Keratinocyte (primary cell): ENCODE measurements at regions not wholly inside any gene's neighbourhood (a gene's known extent, or its start where the extent isn't known, plus 50 kb on each side); places are given as distances from the start of the nearest gene placed in this dataset.

Source experiments
- DNase-seq: peaks from one replicate; pipeline ENCODE4 v3.0.0-alpha.2; 2011; ENCODE audit warnings: low read depth, missing footprints, low spot score
- FAIRE-seq: peaks from 2 replicates; lab custom pipeline; 2011; peaks lifted over from hg19 to GRCh38; lab: Jason Lieb, UNC
- H2AFZ ChIP-seq: 2 replicates; pipeline ENCODE4 v1.6.0; 2012; ENCODE audit warnings: low read length, control low read depth, inconsistent platforms; ENCODE audit not compliant: control insufficient read depth
- H3K27ac ChIP-seq: 2 replicates; pipeline ENCODE4 v1.5.1; 2011; ENCODE audit warnings: low read length; ENCODE audit not compliant: control insufficient read depth, insufficient read depth
- H3K27me3 ChIP-seq: 3 replicates; pipeline ENCODE4 v1.6.0; 2011; ENCODE audit warnings: low read length; ENCODE audit not compliant: control insufficient read depth, insufficient read depth; ENCODE audit errors: extremely low read depth
- H3K36me3 ChIP-seq, 2 experiments: 2 replicates in 1 of 2; 3 replicates in 1 of 2; pipeline ENCODE4 v1.5.1; 2011; ENCODE audit warnings: low read length in 2 of 2, mild to moderate bottlenecking in 1 of 2; ENCODE audit not compliant: control insufficient read depth in 2 of 2, insufficient read depth in 2 of 2; ENCODE audit errors: extremely low read depth in 1 of 2
- H3K4me1 ChIP-seq: 3 replicates; pipeline ENCODE4 v1.5.1; 2011; ENCODE audit warnings: low read length; ENCODE audit not compliant: control insufficient read depth, insufficient read depth; ENCODE audit errors: extremely low read depth
- H3K4me2 ChIP-seq: 3 replicates; pipeline ENCODE4 v1.6.0; 2011; ENCODE audit warnings: low read depth, low read length; ENCODE audit not compliant: control insufficient read depth, insufficient read depth; ENCODE audit errors: extremely low read depth
- H3K4me3 ChIP-seq, 3 experiments: fragments of 200-600 bp in 1 of 3; sonication (generic) in 1 of 3; 2 replicates in 2 of 3; 3 replicates in 1 of 3; pipeline ENCODE4 v1.5.1; 2011 to 2016; ENCODE audit warnings: low read length in 3 of 3, mild to moderate bottlenecking in 3 of 3, control low read depth in 2 of 3, inconsistent platforms in 1 of 3, low read depth in 1 of 3, mixed read lengths in 1 of 3, mixed run types in 1 of 3, moderate library complexity in 1 of 3; ENCODE audit not compliant: control insufficient read depth in 2 of 3, insufficient read depth in 2 of 3; ENCODE audit errors: extremely low read depth in 1 of 3
- H3K79me2 ChIP-seq: 2 replicates; pipeline ENCODE4 v1.6.0; 2012; ENCODE audit warnings: low read length; ENCODE audit not compliant: control insufficient read depth, insufficient read depth
- H3K9ac ChIP-seq: 3 replicates; pipeline ENCODE4 v1.6.0; 2011; ENCODE audit warnings: low read length; ENCODE audit not compliant: control insufficient read depth, insufficient read depth; ENCODE audit errors: extremely low read depth
- H3K9me1 ChIP-seq: 3 replicates; pipeline ENCODE4 v1.6.0; 2011; ENCODE audit warnings: low read length; ENCODE audit not compliant: control insufficient read depth, insufficient read depth; ENCODE audit errors: extremely low read depth
- H3K9me3 ChIP-seq: 2 replicates; pipeline ENCODE4 v1.5.1; 2012; ENCODE audit warnings: low read depth, low read length; ENCODE audit not compliant: control insufficient read depth
- H4K20me1 ChIP-seq: 3 replicates; pipeline ENCODE4 v1.6.0; 2011; ENCODE audit warnings: low read length; ENCODE audit not compliant: control insufficient read depth, insufficient read depth; ENCODE audit errors: extremely low read depth
- CTCF ChIP-seq, 3 experiments: IDR thresholded peaks in 1 of 3; conservative IDR thresholded peaks in 1 of 3; optimal IDR thresholded peaks in 1 of 3; 2 replicates in 2 of 3; 3 replicates in 1 of 3; pipeline versions ENCODE3 to v1.5.1; 2011; ENCODE audit warnings: low read length in 3 of 3, mild to moderate bottlenecking in 3 of 3, moderate library complexity in 2 of 3, control low read depth in 1 of 3, inconsistent platforms in 1 of 3; ENCODE audit not compliant: insufficient read depth in 2 of 3; ENCODE audit errors: extremely low read depth in 1 of 3
- EZH2 ChIP-seq: IDR thresholded peaks from one replicate; pipeline ENCODE4 v1.6.1; 2012; ENCODE audit warnings: inconsistent platforms, mild to moderate bottlenecking, low read length, moderate library complexity
- dilution Hi-C: fragments of 300-500 bp; cut with MboI; formaldehyde crosslinking; loops from one replicate; pipeline ENCODE4 v1.7.0; 2020; ENCODE audit warnings: low sequenced_read_pairs; ENCODE audit not compliant: extremely low pct_ligation_motif_present

GRCh38 chr1:231108516-231109302 lies 53.1 kb upstream of the TRIM67 start:
- no peaks in the 10 kb centered on the region for H3K36me3 ChIP-seq
- no peak overlapping the region for H3K27ac ChIP-seq
- no peak for DNase-seq
- H4K20me1 ChIP-seq, result no peaks in the 10 kb centered on the region
- peaks cover 3% of the 10 kb centered on the region for H3K27me3 ChIP-seq
- H3K9me1 ChIP-seq, result no peaks in the 10 kb centered on the region
- no peak overlapping the region for H3K4me3 ChIP-seq
- no peaks in the 10 kb centered on the region for H3K79me2 ChIP-seq
- H3K4me1 ChIP-seq, result no peaks in the 10 kb centered on the region
- H3K4me2 ChIP-seq, result no peak overlapping the region
- no peak overlapping the region for H3K9ac ChIP-seq
- H3K9me3 ChIP-seq, result no peaks in the 10 kb centered on the region
- FAIRE-seq, result no peak
- dilution Hi-C loops, result no loop called here
- H2AFZ ChIP-seq, result no peak overlapping the region
- no peak for TF ChIP-seq EZH2
- TF ChIP-seq CTCF (optimal IDR thresholded peaks at IDR 0.05 in 1 of 3, IDR thresholded peaks at IDR 0.05 in 1 of 3, conservative IDR thresholded peaks at IDR 0.05 in 1 of 3; ENCODE audit: extremely low read depth in 1 of 3, insufficient read depth in 2 of 3, low read length in 3 of 3), result no peak

GRCh38 chr1:231107600-231108326 lies 54.1 kb upstream of the TRIM67 start:
- Histone ChIP-seq H3K4me2 (no peak overlapping the region), H3K9me3 (no peaks in the 10 kb centered on the region), H3K79me2 (no peaks in the 10 kb centered on the region), H3K4me1 (no peaks in the 10 kb centered on the region), H3K27me3 (peaks cover 3% of the 10 kb centered on the region), H4K20me1 (no peaks in the 10 kb centered on the region), H3K9me1 (no peaks in the 10 kb centered on the region), H3K4me3 (no peak overlapping the region), H3K9ac (no peak overlapping the region), H3K27ac (no peak overlapping the region), H3K36me3 (no peaks in the 10 kb centered on the region), H2AFZ (no peak overlapping the region)
- no peak for FAIRE-seq
- dilution Hi-C loops, result no loop called here
- no peak for DNase-seq
- TF ChIP-seq EZH2, result no peak
- TF ChIP-seq CTCF (optimal IDR thresholded peaks at IDR 0.05 in 1 of 3, IDR thresholded peaks at IDR 0.05 in 1 of 3, conservative IDR thresholded peaks at IDR 0.05 in 1 of 3; ENCODE audit: extremely low read depth in 1 of 3, insufficient read depth in 2 of 3, low read length in 3 of 3), result no peak
